ENCODE measurements at regions not wholly inside any gene's neighbourhood (a gene's known extent, or its start where the extent isn't known, plus 50 kb on each side); places are given as distances from the start of the nearest gene placed in this dataset.

GRCh38 chr5:106019261-106019660 lies 1651.5 kb downstream of the EFNA5 start:
- no peak for TF ChIP-seq CTCF (conservative IDR thresholded peaks at IDR 0.05 in 1 of 2, IDR thresholded peaks at IDR 0.05 in 1 of 2; ENCODE audit: extremely low read depth in 1 of 2, insufficient read depth in 1 of 2, low read depth in 1 of 2, low read length in 2 of 2)
- TF ChIP-seq EZH2 (IDR thresholded peaks at IDR 0.05; ENCODE audit: borderline replicate concordance, low read length) = no peak

Measured in mammary epithelial cell (primary cell).